ENCODE measurements at regions not wholly inside any gene's neighbourhood (a gene's known extent, or its start where the extent isn't known, plus 50 kb on each side); places are given as distances from the start of the nearest gene placed in this dataset.

DNA sequence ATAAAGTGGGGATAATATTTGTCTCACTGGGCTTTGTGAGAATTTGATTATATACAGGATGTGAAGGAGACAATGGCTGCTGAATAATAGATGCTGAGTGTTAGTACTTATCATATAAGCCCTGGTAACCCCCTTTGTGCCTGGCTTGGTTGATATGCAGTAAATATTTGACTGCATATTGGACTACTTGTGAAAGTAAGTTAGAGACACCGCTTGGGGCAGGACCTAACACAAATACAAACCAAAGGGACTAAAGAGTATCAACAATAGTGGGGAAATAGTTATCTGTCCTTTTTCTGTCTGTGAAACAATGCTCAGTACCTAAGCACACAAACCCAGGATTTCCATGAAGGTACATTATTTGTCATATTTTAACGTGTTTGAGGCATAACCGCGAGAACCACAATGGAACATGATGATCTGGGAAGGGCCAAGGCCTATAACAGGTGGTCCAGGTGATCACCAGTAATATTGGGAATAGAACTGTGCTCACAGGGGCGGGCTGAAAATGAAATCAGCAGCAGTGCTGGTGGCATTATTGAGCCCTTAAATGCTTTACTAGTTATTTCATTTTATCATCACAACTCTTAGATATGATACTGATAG, 138.2 kb upstream of the SMARCA2 start:
- TF ChIP-seq, protein P1, sequence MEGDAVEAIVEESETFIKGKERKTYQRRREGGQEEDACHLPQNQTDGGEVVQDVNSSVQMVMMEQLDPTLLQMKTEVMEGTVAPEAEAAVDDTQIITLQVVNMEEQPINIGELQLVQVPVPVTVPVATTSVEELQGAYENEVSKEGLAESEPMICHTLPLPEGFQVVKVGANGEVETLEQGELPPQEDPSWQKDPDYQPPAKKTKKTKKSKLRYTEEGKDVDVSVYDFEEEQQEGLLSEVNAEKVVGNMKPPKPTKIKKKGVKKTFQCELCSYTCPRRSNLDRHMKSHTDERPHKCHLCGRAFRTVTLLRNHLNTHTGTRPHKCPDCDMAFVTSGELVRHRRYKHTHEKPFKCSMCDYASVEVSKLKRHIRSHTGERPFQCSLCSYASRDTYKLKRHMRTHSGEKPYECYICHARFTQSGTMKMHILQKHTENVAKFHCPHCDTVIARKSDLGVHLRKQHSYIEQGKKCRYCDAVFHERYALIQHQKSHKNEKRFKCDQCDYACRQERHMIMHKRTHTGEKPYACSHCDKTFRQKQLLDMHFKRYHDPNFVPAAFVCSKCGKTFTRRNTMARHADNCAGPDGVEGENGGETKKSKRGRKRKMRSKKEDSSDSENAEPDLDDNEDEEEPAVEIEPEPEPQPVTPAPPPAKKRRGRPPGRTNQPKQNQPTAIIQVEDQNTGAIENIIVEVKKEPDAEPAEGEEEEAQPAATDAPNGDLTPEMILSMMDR (conservative IDR thresholded peaks at IDR 0.05; ENCODE audit: low read length), result no peak
- no peak for TF ChIP-seq EZH2phosphoT487 (IDR thresholded peaks at IDR 0.05; ENCODE audit: borderline replicate concordance, low read depth, low read length)

Measured in OCI-LY7 (cell line).